NOMO-1 treated with DMSO at 0.1 percent for 48 hours (cell line): ENCODE measurements at regions not wholly inside any gene's neighbourhood (a gene's known extent, or its start where the extent isn't known, plus 50 kb on each side); places are given as distances from the start of the nearest gene placed in this dataset.

Experiments
- DNase-seq: peaks from one replicate; lab custom pipeline; 2025; ENCODE audit not compliant: unreplicated experiment; lab: John Stamatoyannopoulos, UW

DNA sequence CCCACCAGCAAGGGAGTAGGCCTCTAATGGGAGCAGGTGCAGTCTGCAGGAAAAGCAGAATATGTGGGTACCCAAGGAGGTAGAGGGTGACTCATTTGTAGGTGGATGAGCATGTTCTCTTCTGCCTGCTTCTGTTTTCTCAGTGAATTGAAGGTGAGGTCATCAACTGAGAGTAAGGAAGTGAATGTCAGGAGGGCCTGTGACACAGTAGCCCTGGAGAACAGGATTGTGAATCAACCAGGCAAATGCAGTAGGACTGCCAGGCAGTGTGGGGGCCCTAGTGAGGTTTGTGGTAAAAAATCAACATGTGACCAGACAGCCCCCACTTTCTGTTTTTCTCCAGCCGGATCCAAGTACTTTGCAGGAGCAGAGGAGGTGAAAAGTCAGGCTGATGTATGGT, 150.5 kb upstream of the SOX9 start:
- DNase-seq: no peak

DNA sequence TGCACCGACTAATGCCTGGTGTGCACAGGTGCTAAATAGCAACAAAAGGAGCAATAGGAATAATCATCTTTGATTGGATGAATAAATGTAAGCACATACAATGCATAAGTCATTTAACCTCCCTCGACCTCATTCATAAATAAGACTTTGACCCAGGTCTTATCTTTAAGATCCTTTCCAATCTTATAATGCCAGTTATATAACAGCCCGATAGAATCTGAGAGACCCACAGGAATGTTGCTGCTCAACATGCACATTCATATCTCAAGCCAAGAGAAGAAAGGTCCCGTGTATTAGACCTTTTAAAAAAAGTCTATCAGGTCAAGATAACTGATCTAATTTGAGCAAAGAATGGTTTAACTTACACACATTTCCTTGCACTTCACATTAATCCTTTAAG, 146.8 kb upstream of the SOX9 start:
- no peak for DNase-seq

DNA sequence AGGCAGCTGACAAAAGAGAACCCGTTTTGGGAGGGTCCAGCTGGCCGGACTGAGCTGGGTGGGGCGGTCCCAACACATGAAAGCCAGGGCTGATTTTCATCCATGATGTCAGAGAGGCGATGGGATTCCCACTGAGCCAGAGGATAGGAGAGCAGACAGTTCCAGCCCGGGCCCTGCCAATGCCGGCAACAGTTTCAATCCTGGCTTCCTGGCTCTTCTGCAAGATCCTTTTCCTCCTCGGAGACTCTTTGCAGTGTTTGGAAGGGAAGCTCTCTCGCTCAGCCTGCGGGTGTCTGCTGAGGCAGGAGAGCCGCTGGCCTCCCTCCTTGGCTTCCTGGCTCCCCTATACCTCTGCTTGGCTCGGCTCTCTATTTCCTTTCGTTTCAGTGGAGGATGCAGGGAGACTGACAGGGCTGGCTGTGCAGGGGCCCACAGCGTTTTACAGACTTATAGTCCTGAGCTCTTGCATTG, 145.5 kb upstream of the SOX9 start:
- DNase-seq: no peak

DNA sequence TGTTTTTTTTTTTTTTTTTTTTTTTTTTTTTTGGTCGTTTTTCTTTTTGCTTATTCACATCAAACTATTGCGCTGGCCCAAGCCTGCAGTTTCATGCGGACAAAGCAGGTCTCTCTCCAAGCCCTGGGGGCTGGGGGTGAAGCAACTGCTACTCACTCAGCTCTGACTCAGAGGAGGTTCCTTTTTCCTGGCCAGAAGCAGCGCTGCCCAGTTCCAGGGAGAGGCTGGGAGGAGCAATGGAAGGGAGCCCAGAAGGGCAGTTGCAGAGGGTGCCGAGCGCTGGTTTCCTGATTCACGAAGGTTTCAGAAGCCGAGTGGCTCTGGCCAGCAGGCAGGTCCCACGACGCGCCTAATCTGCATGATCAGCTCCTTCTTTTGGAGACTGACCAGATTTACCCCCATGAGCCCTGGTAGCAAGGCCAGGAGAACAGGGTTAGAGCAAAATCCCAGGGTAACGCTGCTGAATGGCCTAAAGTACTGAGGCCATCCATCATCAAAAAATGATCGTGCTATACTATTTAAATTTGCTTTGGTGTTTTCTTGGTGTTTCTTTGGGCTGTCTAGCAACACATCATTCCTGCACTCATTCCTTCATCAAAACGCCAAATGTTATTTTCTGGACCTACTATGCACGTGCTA, 144.7 kb upstream of the SOX9 start:
- DNase-seq: no peak

DNA sequence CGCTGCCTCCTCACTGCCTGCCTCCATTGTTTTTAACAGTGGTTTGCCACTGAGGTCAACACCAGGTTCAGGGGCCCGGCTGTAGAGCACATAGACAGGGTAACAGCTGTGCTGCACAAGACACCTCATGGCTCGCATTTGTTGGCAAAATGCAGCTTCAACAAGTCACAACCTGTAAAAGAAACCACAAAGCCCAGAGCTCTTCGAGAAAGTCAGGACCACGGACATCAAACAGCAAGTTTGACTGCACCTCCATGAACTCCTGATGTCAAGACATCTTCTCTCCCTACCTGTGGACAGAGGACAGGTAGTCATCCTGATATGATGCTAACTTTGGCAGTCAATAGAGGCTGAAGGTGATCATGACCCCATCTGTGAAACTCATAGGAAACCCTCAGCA, 142.4 kb upstream of the SOX9 start:
- DNase-seq: no peak

DNA sequence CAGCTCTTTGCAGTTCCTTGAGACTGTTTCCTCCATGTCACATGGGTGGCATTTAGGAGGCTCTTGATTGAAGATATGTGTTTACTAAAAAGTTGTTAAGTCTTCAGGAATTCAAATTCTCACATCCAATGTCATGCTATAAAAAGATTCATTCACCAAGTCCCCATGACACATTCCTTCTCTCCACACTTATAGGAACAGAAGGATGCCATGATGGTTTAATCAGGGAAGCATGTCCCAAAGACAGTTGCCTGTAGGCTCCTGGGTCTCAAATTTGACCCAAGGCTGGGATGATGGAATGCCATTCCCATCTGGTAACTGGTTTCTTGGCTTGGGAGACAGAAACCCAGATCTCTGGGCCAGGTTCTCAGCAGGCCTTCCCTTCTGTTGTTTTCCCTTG, 140.6 kb upstream of the SOX9 start:
- no peak for DNase-seq

DNA sequence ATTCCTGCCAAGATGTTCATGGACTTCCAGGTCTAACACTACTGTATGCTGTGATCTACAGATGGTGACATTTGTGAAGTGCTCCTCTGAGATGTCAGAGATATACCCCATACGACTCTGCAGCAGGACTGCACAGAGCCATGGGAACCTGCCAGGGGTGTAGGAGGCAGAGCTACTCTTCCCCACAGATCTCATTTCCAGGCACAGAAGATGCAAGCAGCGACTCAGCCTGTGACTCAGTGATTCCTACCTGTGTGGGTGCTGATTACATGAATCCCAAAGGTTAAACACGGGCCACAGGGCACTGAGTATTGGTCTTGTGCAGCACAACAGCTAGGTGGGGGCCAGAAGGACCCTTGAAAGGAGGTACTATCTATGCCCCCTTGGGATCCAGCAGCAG, 137.0 kb upstream of the SOX9 start:
- DNase-seq: no peak

DNA sequence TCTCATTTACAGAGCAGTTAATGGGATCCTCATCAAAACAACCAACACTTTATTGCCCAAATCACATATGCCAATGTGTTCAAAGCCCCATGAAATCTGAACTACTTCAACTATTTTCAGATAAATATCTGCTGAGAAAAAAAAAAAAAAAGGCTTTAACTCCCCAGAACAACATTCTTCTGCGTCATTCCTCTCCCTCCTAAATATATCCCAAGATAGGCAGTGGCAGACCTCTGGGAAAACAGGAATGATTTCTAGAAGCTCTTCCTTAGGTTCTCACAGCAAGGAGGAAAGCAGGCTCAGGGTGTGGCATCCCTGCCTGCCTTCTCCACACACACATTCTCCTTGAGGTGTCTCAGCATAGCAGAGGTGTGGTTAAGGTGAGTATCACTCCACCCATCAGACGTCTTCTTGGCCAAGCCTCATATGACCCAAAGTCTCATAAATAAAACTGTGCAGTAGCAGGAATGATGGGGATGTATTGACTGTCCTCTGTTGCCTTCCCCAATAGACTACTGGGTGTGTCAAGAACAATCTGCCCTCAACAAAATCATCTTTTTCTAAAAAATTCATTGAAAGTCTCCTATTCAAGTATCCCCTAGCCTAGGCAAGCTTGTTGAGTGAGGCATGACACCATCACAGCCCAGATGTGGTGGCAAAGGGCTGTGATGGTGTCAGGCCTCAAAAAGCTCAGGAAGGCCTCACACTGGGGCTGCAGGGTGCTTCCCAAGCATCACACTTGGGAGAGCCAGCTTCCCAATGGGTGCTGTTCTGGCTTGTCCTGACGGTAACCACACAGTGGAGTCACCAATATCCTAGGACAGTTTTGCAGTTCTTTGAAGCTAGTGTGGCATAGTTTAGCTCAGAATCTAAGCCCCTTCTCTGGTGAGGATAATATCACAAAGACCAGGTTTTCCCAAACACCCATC, 135.4 kb upstream of the SOX9 start:
- no peak for DNase-seq

DNA sequence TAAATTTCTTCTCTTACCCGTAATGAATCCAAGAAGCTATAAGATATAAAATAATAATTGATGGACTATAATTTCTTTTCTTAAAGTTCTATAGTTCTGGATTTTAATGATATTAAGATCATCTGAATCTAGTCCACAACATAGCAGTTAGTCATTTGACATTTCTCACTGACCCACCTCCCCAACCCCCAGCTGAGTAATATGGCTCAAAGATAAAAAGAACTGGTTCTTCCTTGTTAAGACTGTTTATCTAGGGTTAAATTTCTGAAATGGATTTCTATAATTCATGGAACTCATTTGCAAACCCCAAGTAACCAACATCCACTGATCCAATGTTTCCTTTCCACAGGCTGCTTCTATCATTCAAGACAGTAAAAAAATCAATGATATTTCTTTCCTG, 133.9 kb upstream of the SOX9 start:
- DNase-seq: no peak

DNA sequence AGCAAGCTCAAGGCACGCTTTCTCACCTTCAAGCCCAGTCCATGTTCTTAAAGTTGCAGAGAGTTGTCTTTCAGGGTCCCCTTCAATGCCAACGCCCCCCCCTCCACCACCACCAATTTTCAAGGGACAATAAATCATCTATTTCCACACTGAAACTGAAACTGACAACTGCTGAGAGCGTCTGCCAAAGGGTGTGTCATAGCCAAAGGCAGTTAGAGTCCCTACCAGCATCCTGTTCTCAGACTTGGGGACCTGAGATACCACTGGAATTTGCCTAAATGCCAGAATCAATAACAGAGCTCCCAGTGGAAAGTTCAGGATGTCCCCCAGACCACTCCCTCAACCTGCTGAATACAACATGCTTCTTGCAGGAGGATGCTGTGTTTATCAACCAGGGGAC, 133.2 kb upstream of the SOX9 start:
- no peak for DNase-seq

DNA sequence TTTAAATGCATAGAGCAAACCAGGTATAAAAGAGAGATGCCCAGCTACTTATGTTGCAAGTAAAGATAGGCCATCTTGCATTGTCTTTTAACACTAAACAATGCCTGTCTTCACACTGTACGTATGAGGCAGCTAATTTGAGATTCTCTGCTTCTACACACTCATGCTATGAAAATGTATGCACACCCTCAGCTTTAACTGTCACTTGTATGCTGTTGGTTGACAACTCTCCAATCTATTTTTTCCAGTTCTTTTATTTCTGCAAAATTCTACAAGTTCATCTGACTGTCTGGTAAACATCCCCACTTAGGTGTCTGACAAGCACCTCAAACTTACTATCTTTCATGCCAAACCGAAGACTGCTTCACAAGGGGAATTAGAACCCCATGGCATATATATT, 131.7 kb upstream of the SOX9 start:
- DNase-seq: no peak

DNA sequence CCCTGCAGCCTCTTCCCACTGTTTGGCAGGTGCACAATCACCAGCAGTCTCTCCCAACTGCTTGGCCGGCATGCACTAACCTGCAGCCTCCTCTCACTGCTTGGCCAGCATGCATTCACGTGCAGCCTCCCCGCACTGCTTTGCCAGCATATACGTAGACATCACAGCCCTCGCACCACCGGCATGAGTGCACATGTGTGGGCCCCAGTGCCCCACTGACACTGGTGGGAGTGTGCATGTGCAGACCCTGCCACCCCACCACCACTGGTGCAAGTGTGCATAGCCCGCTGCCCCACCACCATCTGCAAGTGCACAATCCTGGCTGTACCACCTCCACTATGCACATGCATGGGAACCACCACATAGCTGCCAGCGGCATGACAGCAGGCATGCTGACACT, 127.5 kb upstream of the SOX9 start:
- DNase-seq: no peak

DNA sequence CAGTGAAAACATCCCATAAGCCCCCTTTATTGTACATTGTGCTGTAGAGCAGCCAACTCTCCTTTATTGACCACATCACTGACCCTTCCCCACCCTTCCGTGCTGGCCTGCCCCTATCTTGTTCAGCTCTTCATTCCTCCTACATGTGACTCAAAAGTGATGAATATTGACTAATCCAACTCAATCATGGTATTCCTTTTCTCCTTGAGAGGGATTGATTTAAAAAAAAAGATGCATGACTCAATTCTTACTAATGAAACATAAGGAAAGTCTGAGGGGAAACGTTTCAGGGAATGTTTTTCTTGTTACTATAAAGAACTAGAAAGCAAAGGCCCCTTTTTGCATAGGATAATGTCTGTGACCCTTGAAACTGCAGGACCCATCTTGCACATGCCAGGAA, 125.2 kb upstream of the SOX9 start:
- DNase-seq: no peak

DNA sequence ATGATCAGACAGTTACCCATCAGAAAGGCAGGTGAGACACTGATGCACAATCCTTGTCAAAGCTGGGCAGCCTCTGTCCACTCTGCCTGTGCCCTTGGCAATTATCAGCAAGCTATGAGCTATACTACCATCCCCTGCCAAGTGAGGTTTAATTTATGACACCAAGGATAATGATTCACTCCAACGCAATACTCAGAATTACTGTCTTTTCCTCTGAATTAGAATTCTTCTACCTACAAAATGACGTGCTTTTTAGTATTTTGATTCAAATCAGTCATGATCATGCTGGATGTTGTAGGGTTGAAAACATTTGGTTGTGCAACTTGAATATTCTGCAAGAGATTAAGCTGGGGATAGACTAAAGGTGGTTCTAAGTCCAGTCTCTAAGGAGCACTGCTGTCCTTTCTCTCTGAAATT, 116.8 kb upstream of the SOX9 start:
- no peak for DNase-seq

DNA sequence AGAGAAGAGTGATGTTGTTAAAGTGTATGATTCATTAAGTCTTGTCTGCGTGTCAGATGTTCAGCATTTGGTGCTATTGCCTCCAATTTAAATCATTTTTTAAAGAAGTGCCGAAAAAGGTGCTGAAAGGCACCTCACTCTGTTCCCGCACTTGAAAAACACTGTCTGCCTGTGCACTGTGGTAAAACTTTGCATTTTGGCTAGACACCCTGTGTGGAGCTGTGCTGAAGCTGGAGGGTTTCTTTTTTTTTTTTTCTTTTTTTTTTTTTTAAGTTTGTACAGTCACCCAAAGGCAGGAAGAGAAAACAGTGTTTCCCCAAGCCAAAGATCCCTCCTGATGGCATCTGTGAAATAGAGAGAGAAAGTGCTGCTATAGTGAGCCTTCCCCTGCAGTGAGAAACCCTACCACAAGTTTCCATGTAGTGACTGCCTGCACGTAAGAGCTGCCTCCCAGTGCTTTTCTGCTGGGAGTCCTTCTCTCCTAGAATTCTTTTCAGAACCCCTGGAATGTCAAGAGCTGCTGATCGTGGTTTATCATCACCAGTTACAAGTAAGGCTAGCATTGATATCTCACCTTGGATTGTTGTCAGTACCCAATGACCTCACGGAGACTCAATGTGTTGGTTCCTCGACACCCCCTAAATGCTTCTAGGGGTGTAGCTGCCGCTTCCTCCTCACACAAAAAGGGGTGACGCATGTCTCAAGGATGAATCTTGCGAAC, 116.0 kb upstream of the SOX9 start:
- no peak for DNase-seq

DNA sequence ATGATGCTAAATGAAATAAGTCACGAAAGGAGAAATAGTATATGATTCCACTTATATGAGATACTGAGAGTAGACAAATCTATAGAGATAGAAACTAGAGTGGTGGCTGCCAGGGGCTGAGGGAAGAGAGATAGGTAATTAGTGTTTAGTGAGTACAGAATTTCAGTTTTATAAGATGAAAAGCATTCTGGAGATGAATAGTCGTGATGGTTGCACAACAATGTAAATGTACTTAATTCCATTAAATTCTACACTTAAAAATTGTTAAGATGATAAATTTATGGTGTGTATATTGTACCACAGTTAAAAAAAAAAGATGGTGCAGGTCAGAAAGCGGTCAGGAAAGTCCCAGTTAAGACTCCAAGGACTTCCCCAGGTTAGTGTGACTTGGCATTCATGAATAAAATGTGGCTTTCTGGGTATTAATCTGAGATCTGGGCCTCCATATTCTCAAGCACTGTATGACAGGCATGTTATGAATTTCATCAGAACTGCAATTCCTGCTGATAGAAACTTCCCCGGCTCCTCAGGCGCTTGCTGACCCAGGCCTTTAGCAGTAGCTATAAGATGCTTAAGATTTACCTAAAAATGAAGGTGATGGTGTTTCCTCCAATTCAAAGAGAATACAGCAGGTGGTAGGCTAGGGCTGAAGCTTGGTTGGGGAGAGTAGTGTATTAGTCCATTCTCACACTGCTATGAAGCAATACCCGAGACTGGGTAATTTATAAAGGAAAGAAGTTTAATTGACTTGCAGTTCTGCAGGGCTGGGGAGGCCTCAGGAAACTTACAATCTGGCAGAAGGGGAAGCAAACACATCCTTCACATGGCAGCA, 115.3 kb upstream of the SOX9 start:
- DNase-seq: no peak

DNA sequence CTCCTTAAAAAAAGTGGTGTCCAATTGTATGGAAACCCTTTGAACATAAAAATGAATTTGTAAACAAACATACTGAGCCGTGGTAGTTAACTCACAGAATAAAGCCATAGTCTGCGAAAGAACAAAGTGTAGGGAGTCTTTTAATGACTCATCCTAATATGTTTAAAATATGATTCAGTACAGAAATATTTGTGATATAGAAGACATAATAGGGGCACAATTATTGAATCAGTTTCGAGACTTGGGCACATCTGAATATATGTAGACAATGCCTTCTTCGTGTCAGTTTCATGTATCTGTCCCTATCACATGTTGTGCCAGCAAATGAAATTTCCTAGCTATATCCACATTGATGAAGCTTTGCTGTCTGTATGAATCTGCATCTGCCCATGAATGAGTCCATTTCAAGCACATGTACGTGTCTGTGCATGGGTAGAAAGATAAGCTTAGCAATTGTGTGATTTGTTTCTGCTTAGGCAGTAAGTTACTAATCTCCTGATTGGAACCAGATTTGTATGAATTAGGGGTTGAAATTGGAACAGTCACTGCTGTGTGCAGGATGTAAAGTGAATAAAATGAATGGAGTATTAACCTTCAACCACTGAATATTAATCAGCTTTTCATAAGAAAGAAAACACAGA, 112.5 kb upstream of the SOX9 start:
- DNase-seq: no peak

DNA sequence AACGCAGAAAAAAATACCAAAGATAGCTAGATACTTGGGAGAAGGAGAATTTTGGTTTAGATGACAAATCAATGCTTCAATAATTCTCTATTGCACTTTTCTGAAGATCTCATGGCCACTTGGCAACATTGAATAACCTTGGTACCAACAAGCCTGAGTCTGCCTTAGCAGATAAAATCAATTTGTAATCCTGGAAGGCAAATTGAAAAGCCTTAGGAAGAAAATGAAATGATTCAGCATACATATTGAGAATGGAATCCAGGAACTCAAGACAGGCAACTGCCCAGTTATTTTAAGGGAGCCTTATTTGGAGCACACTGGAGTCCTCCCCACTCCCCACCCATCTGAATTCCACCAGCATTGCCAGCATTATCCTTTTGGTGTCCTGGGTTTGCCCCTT, 109.3 kb upstream of the SOX9 start:
- DNase-seq: no peak

DNA sequence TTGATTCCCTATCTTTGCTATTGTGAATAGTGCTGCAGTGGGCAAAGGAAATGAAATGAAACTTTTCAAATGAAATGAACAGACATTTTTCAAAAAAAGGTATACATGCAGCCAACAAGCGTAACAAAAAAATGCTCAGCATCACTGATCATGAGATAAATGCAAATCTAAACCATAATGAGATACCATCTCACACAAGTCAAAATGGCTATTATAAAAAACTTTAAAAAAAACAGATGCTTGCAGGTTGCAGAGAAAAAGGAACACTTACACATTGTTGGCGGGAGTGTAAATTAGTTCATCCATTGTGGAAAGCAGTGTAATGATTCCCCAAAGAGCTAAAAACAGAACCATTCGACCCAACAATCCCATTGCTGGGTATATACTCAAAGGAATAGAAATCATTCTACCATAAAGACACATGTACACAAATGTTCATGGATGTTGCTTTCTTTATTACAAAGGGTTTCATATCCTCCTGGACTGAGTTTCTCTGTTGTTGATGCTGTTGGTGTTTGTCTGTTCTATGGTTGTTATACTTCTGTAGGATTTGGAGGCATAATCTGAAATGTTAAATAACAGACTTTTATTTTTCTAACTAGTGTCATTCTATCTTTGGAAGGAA, 99.3 kb upstream of the SOX9 start:
- DNase-seq: no peak
